ENCODE measurements at regions not wholly inside any gene's neighbourhood (a gene's known extent, or its start where the extent isn't known, plus 50 kb on each side); places are given as distances from the start of the nearest gene placed in this dataset.

GRCh38 chr2:184468826-184469225, 129.5 kb upstream of the ZNF804A start:
- in situ Hi-C loops (cut with MboI; ENCODE audit: low pct_unique_long_range_greater_than_20kb, low sequenced_read_pairs, unreplicated experiment) = no loop called here
- TF ChIP-seq CTCF (IDR thresholded peaks at IDR 0.05; ENCODE audit: extremely low read depth, insufficient read depth, missing control alignments) = no peak

GRCh38 chr2:184472481-184472880, 125.8 kb upstream of the ZNF804A start:
- DNase-seq (ENCODE audit: low spot score) = no peak
- TF ChIP-seq CTCF (IDR thresholded peaks at IDR 0.05; ENCODE audit: extremely low read depth, insufficient read depth, missing control alignments) = no peak
- in situ Hi-C loops (cut with MboI; ENCODE audit: low pct_unique_long_range_greater_than_20kb, low sequenced_read_pairs, unreplicated experiment) = no loop called here

More at GRCh38 chr2:184468826-184469225, 129.5 kb upstream of the ZNF804A start:
- DNase-seq (ENCODE audit: low spot score) = no peak

- DNase-seq (ENCODE audit: low spot score) = no peak
- no peak for TF ChIP-seq CTCF (IDR thresholded peaks at IDR 0.05; ENCODE audit: extremely low read depth, insufficient read depth, missing control alignments)
- in situ Hi-C loops (cut with MboI; ENCODE audit: low pct_unique_long_range_greater_than_20kb, low sequenced_read_pairs, unreplicated experiment) = no loop called here
These were observed 116.5 kb upstream of the ZNF804A start for GRCh38 chr2:184481865-184482264.

- no peak for TF ChIP-seq CTCF (IDR thresholded peaks at IDR 0.05; ENCODE audit: extremely low read depth, insufficient read depth, missing control alignments)
- DNase-seq (ENCODE audit: low spot score) = no peak
- in situ Hi-C loops (cut with MboI; ENCODE audit: low pct_unique_long_range_greater_than_20kb, low sequenced_read_pairs, unreplicated experiment) = no loop called here
These were observed 99.4 kb upstream of the ZNF804A start for GRCh38 chr2:184498936-184499335.

- no peak for TF ChIP-seq CTCF (IDR thresholded peaks at IDR 0.05; ENCODE audit: extremely low read depth, insufficient read depth, missing control alignments)
- in situ Hi-C loops (cut with MboI; ENCODE audit: low pct_unique_long_range_greater_than_20kb, low sequenced_read_pairs, unreplicated experiment) = no loop called here
These were observed 94.1 kb upstream of the ZNF804A start for GRCh38 chr2:184504252-184504651.

GRCh38 chr2:184507254-184507653, 91.1 kb upstream of the ZNF804A start:
- no peak for TF ChIP-seq CTCF (IDR thresholded peaks at IDR 0.05; ENCODE audit: extremely low read depth, insufficient read depth, missing control alignments)
- in situ Hi-C loops (cut with MboI; ENCODE audit: low pct_unique_long_range_greater_than_20kb, low sequenced_read_pairs, unreplicated experiment) = no loop called here
- DNase-seq (ENCODE audit: low spot score) = no peak

More at GRCh38 chr2:184504252-184504651, 94.1 kb upstream of the ZNF804A start:
- DNase-seq (ENCODE audit: low spot score) = no peak

- in situ Hi-C loops (cut with MboI; ENCODE audit: low pct_unique_long_range_greater_than_20kb, low sequenced_read_pairs, unreplicated experiment) = no loop called here
- TF ChIP-seq CTCF (IDR thresholded peaks at IDR 0.05; ENCODE audit: extremely low read depth, insufficient read depth, missing control alignments) = no peak
- DNase-seq (ENCODE audit: low spot score) = no peak
These were observed 80.9 kb upstream of the ZNF804A start for GRCh38 chr2:184517402-184517801.
